ENCODE measurements at regions not wholly inside any gene's neighbourhood (a gene's known extent, or its start where the extent isn't known, plus 50 kb on each side); places are given as distances from the start of the nearest gene placed in this dataset.

GRCh38 chr4:54937501-54937900 is 187.9 kb downstream of the KDR start:
- no peak overlapping the region for H3K4me3 Mint-ChIP-seq (ENCODE audit: unreplicated experiment)
- no peak for DNase-seq
- no peaks in the 10 kb centered on the region for H3K27me3 Mint-ChIP-seq (ENCODE audit: unreplicated experiment)
- H3K27ac Mint-ChIP-seq (ENCODE audit: unreplicated experiment) = no peak overlapping the region
- peaks cover 8% of the 10 kb centered on the region for H3K4me1 Mint-ChIP-seq (ENCODE audit: low read depth, unreplicated experiment)
- TF ChIP-seq CTCF (IDR thresholded peaks at IDR 0.05; ENCODE audit: partially characterized antibody, unreplicated experiment) = no peak
- H3K9me3 Mint-ChIP-seq (ENCODE audit: unreplicated experiment) = peaks cover 2% of the 10 kb centered on the region
- H3K36me3 Mint-ChIP-seq (ENCODE audit: unreplicated experiment) = no peaks in the 10 kb centered on the region

GRCh38 chr4:54933579-54933978 is 191.8 kb downstream of the KDR start:
- no peak for TF ChIP-seq CTCF (IDR thresholded peaks at IDR 0.05; ENCODE audit: partially characterized antibody, unreplicated experiment)
- H3K36me3 Mint-ChIP-seq (ENCODE audit: unreplicated experiment) = no peaks in the 10 kb centered on the region
- no peak for DNase-seq
- no peaks in the 10 kb centered on the region for H3K27me3 Mint-ChIP-seq (ENCODE audit: unreplicated experiment)
- H3K4me1 Mint-ChIP-seq (ENCODE audit: low read depth, unreplicated experiment) = peaks cover 17% of the 10 kb centered on the region
- no peak overlapping the region for H3K27ac Mint-ChIP-seq (ENCODE audit: unreplicated experiment)
- H3K9me3 Mint-ChIP-seq (ENCODE audit: unreplicated experiment) = peaks cover 2% of the 10 kb centered on the region
- no peak overlapping the region for H3K4me3 Mint-ChIP-seq (ENCODE audit: unreplicated experiment)

GRCh38 chr4:54930226-54930625 is 195.2 kb downstream of the KDR start:
- peaks cover 4% of the 10 kb centered on the region for H3K36me3 Mint-ChIP-seq (ENCODE audit: unreplicated experiment)
- no peak for DNase-seq
- no peaks in the 10 kb centered on the region for H3K27me3 Mint-ChIP-seq (ENCODE audit: unreplicated experiment)
- H3K27ac Mint-ChIP-seq (ENCODE audit: unreplicated experiment) = no peak overlapping the region
- no peak for TF ChIP-seq CTCF (IDR thresholded peaks at IDR 0.05; ENCODE audit: partially characterized antibody, unreplicated experiment)
- peaks cover 12% of the 10 kb centered on the region for H3K4me1 Mint-ChIP-seq (ENCODE audit: low read depth, unreplicated experiment)
- no peak overlapping the region for H3K4me3 Mint-ChIP-seq (ENCODE audit: unreplicated experiment)
- H3K9me3 Mint-ChIP-seq (ENCODE audit: unreplicated experiment) = peaks cover 2% of the 10 kb centered on the region

GRCh38 chr4:54929459-54929858 is 195.9 kb downstream of the KDR start:
- Mint-ChIP-seq H3K4me3 (ENCODE audit: unreplicated experiment) (no peak overlapping the region), H3K27ac (ENCODE audit: unreplicated experiment) (no peak overlapping the region), H3K4me1 (ENCODE audit: low read depth, unreplicated experiment) (peaks cover 10% of the 10 kb centered on the region), H3K36me3 (ENCODE audit: unreplicated experiment) (peaks cover 11% of the 10 kb centered on the region), H3K9me3 (ENCODE audit: unreplicated experiment) (peaks cover 2% of the 10 kb centered on the region), H3K27me3 (ENCODE audit: unreplicated experiment) (no peaks in the 10 kb centered on the region)
- peak; percentile 18 for DNase-seq
- no peak for TF ChIP-seq CTCF (IDR thresholded peaks at IDR 0.05; ENCODE audit: partially characterized antibody, unreplicated experiment)

GRCh38 chr4:54924891-54925290 is 200.5 kb downstream of the KDR start:
- no peak for TF ChIP-seq CTCF (IDR thresholded peaks at IDR 0.05; ENCODE audit: partially characterized antibody, unreplicated experiment)
- H3K36me3 Mint-ChIP-seq (ENCODE audit: unreplicated experiment) = peaks cover 18% of the 10 kb centered on the region
- peaks cover 5% of the 10 kb centered on the region for H3K9me3 Mint-ChIP-seq (ENCODE audit: unreplicated experiment)
- H3K27ac Mint-ChIP-seq (ENCODE audit: unreplicated experiment) = no peak overlapping the region
- peaks cover 4% of the 10 kb centered on the region for H3K4me1 Mint-ChIP-seq (ENCODE audit: low read depth, unreplicated experiment)
- H3K27me3 Mint-ChIP-seq (ENCODE audit: unreplicated experiment) = no peaks in the 10 kb centered on the region
- no peak overlapping the region for H3K4me3 Mint-ChIP-seq (ENCODE audit: unreplicated experiment)
- DNase-seq = no peak

Measured in glutamatergic neuron (in vitro differentiated cells).